ENCODE measurements at regions not wholly inside any gene's neighbourhood (a gene's known extent, or its start where the extent isn't known, plus 50 kb on each side); places are given as distances from the start of the nearest gene placed in this dataset.
A peak's percentile ranks its signal among the peaks of the same experiment; 100 is the strongest.
"Not testable (repeated sequence)": the region's sequence is repeated elsewhere in the genome, so short reads cannot be mapped to it uniquely, and the experiment has no call there.

GRCh38 chr6:121925534-121926255 is 473.8 kb upstream of the HSF2 start:
- H3K9ac ChIP-seq (ENCODE audit: low read depth, low read length), result no peak overlapping the region
- no peaks in the 10 kb centered on the region for H3K36me3 ChIP-seq (ENCODE audit: control insufficient read depth, insufficient read depth, low read length)
- peaks cover 3% of the 10 kb centered on the region for H3K4me1 ChIP-seq (ENCODE audit: control insufficient read depth, insufficient read depth, low read length)

GRCh38 chr6:121929301-121929700 is 470.2 kb upstream of the HSF2 start:
- Histone ChIP-seq H3K27me3 (ENCODE audit: control insufficient read depth, insufficient read depth, low read length) (no peaks in the 10 kb centered on the region), H3K9me3 (ENCODE audit: control insufficient read depth, insufficient read depth, low read length) (no peaks in the 10 kb centered on the region), H3K4me1 (ENCODE audit: control insufficient read depth, insufficient read depth, low read length) (peaks cover 9% of the 10 kb centered on the region), H3K4me3 (ENCODE audit: low read depth, low read length) (no peak overlapping the region), H3K36me3 (ENCODE audit: control insufficient read depth, insufficient read depth, low read length) (no peaks in the 10 kb centered on the region), H3K9ac (ENCODE audit: low read depth, low read length) (no peak overlapping the region)

More at GRCh38 chr6:121925534-121926255, 473.8 kb upstream of the HSF2 start:
- no peak overlapping the region for H3K4me3 ChIP-seq (ENCODE audit: low read depth, low read length)
- H3K27me3 ChIP-seq (ENCODE audit: control insufficient read depth, insufficient read depth, low read length), result no peaks in the 10 kb centered on the region
- no peaks in the 10 kb centered on the region for H3K9me3 ChIP-seq (ENCODE audit: control insufficient read depth, insufficient read depth, low read length)

GRCh38 chr6:121932076-121932991 is 467.1 kb upstream of the HSF2 start:
- H3K4me1 ChIP-seq (ENCODE audit: control insufficient read depth, insufficient read depth, low read length), result peaks cover 9% of the 10 kb centered on the region
- H3K9ac ChIP-seq (ENCODE audit: low read depth, low read length), result no peak overlapping the region
- H3K36me3 ChIP-seq (ENCODE audit: control insufficient read depth, insufficient read depth, low read length), result no peaks in the 10 kb centered on the region
- no peaks in the 10 kb centered on the region for H3K27me3 ChIP-seq (ENCODE audit: control insufficient read depth, insufficient read depth, low read length)
- H3K4me3 ChIP-seq (ENCODE audit: low read depth, low read length), result peak overlapping the region; percentile 14
- no peaks in the 10 kb centered on the region for H3K9me3 ChIP-seq (ENCODE audit: control insufficient read depth, insufficient read depth, low read length)

GRCh38 chr6:121934451-121934850 is 465.0 kb upstream of the HSF2 start:
- Histone ChIP-seq H3K27me3 (ENCODE audit: control insufficient read depth, insufficient read depth, low read length) (no peaks in the 10 kb centered on the region), H3K9me3 (ENCODE audit: control insufficient read depth, insufficient read depth, low read length) (no peaks in the 10 kb centered on the region), H3K36me3 (ENCODE audit: control insufficient read depth, insufficient read depth, low read length) (no peaks in the 10 kb centered on the region), H3K9ac (ENCODE audit: low read depth, low read length) (no peak overlapping the region), H3K4me3 (ENCODE audit: low read depth, low read length) (no peak overlapping the region), H3K4me1 (ENCODE audit: control insufficient read depth, insufficient read depth, low read length) (peaks cover 9% of the 10 kb centered on the region)

- Histone ChIP-seq H3K9ac (ENCODE audit: low read depth, low read length) (no peak overlapping the region), H3K36me3 (ENCODE audit: control insufficient read depth, insufficient read depth, low read length) (no peaks in the 10 kb centered on the region), H3K4me1 (ENCODE audit: control insufficient read depth, insufficient read depth, low read length) (no peaks in the 10 kb centered on the region), H3K27me3 (ENCODE audit: control insufficient read depth, insufficient read depth, low read length) (no peaks in the 10 kb centered on the region), H3K9me3 (ENCODE audit: control insufficient read depth, insufficient read depth, low read length) (no peaks in the 10 kb centered on the region), H3K4me3 (ENCODE audit: low read depth, low read length) (no peak overlapping the region)
These were observed 458.7 kb upstream of the HSF2 start for GRCh38 chr6:121940728-121941127.

GRCh38 chr6:121944354-121944753 is 455.1 kb upstream of the HSF2 start:
- Histone ChIP-seq H3K27me3 (ENCODE audit: control insufficient read depth, insufficient read depth, low read length) (no peaks in the 10 kb centered on the region), H3K9me3 (ENCODE audit: control insufficient read depth, insufficient read depth, low read length) (no peaks in the 10 kb centered on the region), H3K4me3 (ENCODE audit: low read depth, low read length) (no peak overlapping the region), H3K4me1 (ENCODE audit: control insufficient read depth, insufficient read depth, low read length) (no peaks in the 10 kb centered on the region), H3K9ac (ENCODE audit: low read depth, low read length) (no peak overlapping the region), H3K36me3 (ENCODE audit: control insufficient read depth, insufficient read depth, low read length) (no peaks in the 10 kb centered on the region)

GRCh38 chr6:121951123-121951522 is 448.3 kb upstream of the HSF2 start:
- Histone ChIP-seq H3K4me1 (ENCODE audit: control insufficient read depth, insufficient read depth, low read length) (no peaks in the 10 kb centered on the region), H3K4me3 (ENCODE audit: low read depth, low read length) (no peak overlapping the region), H3K36me3 (ENCODE audit: control insufficient read depth, insufficient read depth, low read length) (no peaks in the 10 kb centered on the region), H3K9me3 (ENCODE audit: control insufficient read depth, insufficient read depth, low read length) (no peaks in the 10 kb centered on the region), H3K9ac (ENCODE audit: low read depth, low read length) (no peak overlapping the region), H3K27me3 (ENCODE audit: control insufficient read depth, insufficient read depth, low read length) (no peaks in the 10 kb centered on the region)

- no peaks in the 10 kb centered on the region for H3K9me3 ChIP-seq (ENCODE audit: control insufficient read depth, insufficient read depth, low read length)
- H3K9ac ChIP-seq (ENCODE audit: low read depth, low read length), result no peak overlapping the region
- no peaks in the 10 kb centered on the region for H3K4me1 ChIP-seq (ENCODE audit: control insufficient read depth, insufficient read depth, low read length)
- no peaks in the 10 kb centered on the region for H3K27me3 ChIP-seq (ENCODE audit: control insufficient read depth, insufficient read depth, low read length)
- H3K36me3 ChIP-seq (ENCODE audit: control insufficient read depth, insufficient read depth, low read length), result no peaks in the 10 kb centered on the region
- H3K4me3 ChIP-seq (ENCODE audit: low read depth, low read length), result no peak overlapping the region
These were observed 447.5 kb upstream of the HSF2 start for GRCh38 chr6:121951918-121952379.

GRCh38 chr6:121955401-121955800 is 444.1 kb upstream of the HSF2 start:
- H3K27me3 ChIP-seq (ENCODE audit: control insufficient read depth, insufficient read depth, low read length); H3K4me3 ChIP-seq (ENCODE audit: low read depth, low read length); H3K9me3 ChIP-seq (ENCODE audit: control insufficient read depth, insufficient read depth, low read length); H3K4me1 ChIP-seq (ENCODE audit: control insufficient read depth, insufficient read depth, low read length); H3K9ac ChIP-seq (ENCODE audit: low read depth, low read length); H3K36me3 ChIP-seq (ENCODE audit: control insufficient read depth, insufficient read depth, low read length): not testable (repeated sequence)

GRCh38 chr6:121956782-121957181 is 442.7 kb upstream of the HSF2 start:
- Histone ChIP-seq H3K9ac (ENCODE audit: low read depth, low read length) (no peak overlapping the region), H3K4me3 (ENCODE audit: low read depth, low read length) (no peak overlapping the region), H3K4me1 (ENCODE audit: control insufficient read depth, insufficient read depth, low read length) (no peaks in the 10 kb centered on the region), H3K27me3 (ENCODE audit: control insufficient read depth, insufficient read depth, low read length) (no peaks in the 10 kb centered on the region), H3K36me3 (ENCODE audit: control insufficient read depth, insufficient read depth, low read length) (no peaks in the 10 kb centered on the region), H3K9me3 (ENCODE audit: control insufficient read depth, insufficient read depth, low read length) (no peaks in the 10 kb centered on the region)

GRCh38 chr6:121959501-121959900 is 440.0 kb upstream of the HSF2 start:
- Histone ChIP-seq H3K4me3 (ENCODE audit: low read depth, low read length) (no peak overlapping the region), H3K9me3 (ENCODE audit: control insufficient read depth, insufficient read depth, low read length) (no peaks in the 10 kb centered on the region), H3K36me3 (ENCODE audit: control insufficient read depth, insufficient read depth, low read length) (no peaks in the 10 kb centered on the region), H3K9ac (ENCODE audit: low read depth, low read length) (no peak overlapping the region), H3K4me1 (ENCODE audit: control insufficient read depth, insufficient read depth, low read length) (no peaks in the 10 kb centered on the region), H3K27me3 (ENCODE audit: control insufficient read depth, insufficient read depth, low read length) (no peaks in the 10 kb centered on the region)
